GM19240 (cell line): ENCODE measurements at regions not wholly inside any gene's neighbourhood (a gene's known extent, or its start where the extent isn't known, plus 50 kb on each side); places are given as distances from the start of the nearest gene placed in this dataset.
"Not testable (repeated sequence)": the region's sequence is repeated elsewhere in the genome, so short reads cannot be mapped to it uniquely, and the experiment has no call there.

Source experiments
- DNase-seq: peaks from one replicate; pipeline ENCODE4 v3.0.0; 2011; ENCODE audit warnings: low spot score; ENCODE audit not compliant: insufficient read length

DNA sequence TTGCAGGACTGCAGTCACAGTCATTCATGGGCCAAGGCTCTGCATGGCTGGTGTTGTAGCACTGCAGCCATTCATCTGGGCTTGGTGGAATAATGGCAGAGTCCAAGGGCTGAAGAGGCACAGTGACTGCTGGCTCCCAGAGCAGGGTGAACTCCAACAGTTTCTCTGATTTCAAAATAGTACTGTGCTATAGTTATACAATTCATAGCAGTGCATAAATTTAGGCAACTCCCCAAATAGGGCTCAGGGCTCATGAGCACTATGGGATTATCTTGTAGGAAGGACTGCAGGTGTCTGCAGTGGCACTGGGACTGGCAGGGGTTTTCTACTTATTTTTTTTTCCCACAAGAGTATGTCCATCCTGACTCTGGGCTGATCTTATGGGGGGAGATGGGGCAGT is 642.5 kb upstream of the SGCD start:
- no peak for DNase-seq

DNA sequence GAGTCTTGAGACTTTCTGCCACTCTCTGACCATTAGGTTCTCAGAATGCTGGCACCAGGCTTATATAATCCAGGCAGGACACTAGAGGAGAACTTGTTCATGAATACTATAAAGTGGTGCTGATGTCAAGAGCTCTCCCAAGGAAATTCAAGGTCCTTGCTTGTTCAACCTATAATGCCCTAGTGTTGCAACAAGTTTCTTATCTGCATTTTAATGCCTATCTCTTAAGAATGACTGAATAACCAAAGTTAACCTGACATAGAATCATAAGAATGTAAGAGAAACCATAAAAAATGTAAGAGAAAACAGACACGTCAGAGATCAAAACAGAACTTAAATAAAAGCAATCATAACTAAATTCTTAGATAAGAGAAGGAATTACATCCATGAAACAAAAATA is 640.8 kb upstream of the SGCD start:
- no peak for DNase-seq

DNA sequence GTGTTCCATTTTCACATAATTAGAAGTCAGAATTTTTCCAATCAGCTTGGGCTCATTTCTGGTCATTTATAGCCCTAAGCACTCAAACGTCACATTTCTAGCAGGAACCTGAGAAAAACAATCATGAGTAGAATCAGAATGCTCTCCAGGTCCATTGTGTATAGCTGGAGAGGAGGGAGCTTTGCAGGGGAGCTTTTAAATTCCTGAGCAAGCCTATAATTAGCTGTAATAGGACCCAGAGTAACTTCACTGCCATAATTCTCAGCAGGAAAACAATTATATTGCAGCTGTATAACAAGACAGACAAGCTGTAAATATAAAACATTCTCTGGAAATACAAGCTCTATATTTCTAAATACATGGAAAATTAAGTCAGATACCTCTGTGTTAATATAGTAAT is 637.6 kb upstream of the SGCD start:
- DNase-seq, result no peak

DNA sequence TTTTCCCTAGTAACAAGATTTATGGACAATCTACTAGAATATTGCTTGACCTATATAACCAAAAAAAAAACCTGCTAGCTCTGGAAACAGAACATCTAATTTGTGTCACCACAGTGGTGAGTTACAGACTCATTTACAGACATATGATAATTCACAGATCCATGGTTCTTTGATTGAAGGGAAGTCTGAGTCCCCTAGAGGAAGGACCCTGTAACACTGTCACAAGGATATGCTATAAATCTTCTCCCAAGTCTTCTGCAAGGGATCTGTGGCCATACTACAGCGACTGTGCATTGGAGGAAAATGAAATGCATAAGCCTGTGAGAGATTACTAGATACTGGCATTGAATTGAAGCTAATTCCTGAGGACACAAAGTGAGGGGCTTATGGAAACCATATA is 630.6 kb upstream of the SGCD start:
- DNase-seq, result no peak

DNA sequence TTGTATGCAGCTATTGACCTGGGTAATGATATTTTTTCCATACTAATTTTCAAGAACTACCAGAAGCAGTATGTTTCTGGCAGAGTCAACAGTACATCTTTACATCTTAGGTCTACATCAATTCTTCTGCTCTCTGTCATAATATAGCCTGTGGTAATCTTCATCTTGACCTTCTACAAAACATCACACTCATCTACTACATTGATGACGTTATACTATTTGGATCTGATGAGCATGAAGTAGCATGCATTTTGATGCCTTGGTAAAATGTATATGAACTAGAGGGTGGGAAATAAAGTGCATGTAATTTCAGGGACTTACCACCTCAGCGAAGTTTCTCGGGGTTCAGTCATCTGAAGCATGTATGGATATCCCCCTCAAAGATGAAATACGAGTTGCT is 629.7 kb upstream of the SGCD start:
- no peak for DNase-seq

DNA sequence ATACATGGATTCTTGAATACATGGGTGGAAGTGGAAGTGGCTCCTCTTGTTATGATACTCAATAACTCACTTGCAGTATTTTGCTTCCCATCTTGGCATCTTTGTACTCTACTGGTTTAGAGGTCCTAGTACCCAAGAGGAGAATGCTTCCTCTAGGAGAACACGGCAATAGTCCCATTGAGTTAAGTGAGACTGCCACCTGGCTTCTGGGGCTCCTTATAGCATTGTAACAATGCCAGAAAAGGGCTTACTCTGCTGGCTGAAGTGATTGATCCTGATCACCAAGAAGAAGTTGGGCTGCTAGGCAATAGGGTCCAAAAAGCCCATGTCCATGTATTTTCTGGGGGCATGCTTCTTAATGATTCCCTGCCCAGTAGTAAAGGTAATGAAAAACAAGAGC is 627.6 kb upstream of the SGCD start:
- DNase-seq, result no peak

DNA sequence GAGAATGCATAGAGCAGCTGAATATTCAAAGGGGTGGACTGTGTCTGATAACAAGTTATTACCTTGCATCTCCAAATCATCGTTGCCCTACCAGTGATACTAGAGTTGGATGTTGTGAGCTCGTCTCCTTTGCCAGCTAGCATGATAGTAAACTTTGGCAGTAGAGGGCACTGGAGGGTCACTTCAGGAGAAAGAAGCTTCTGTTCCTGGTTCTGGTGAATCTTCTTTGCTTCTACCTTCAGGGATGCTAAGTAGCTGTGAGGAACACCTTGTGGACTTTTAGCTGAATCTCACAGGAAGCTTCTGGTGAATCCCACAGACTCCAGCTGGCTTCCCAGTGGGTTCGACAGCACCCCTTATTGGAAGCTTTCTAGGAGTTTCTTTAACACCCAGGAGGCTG is 626.6 kb upstream of the SGCD start:
- no peak for DNase-seq

DNA sequence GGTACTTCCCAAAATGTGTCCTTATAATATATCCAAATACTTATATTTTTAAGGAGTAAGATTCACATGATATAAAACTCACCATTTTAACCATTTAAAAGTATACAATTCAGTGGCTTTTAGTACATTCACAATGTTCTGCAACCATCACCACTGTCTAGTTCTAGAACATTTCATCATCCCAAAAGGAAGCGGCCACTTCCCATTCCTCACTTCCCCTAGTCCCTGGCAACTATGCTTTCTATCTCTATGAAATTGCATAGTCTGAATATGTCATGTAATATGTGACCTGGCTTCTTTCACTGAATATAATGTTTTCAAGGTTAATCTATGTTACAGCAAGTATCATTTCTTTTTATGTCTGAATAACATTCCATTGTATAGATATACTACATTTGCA is 615.1 kb upstream of the SGCD start:
- DNase-seq, result no peak

DNA sequence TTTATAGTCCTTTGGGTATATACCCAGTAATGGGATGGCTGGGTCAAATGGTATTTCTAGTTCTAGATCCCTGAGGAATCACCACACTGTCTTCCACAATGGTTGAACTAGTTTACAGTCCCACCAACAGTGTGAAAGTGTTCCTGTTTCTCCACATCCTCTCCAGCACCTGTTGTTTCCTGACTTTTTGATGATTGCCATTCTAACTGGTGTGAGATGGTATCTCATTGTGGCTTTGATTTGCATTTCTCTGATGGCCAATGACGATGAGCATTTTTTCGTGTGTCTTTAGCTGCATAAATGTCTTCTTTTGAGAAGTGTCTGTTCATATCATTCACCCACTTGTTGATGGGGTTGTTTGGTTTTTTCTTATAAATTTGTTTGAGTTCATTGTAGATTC is 612.5 kb upstream of the SGCD start:
- not testable (repeated sequence) for DNase-seq

DNA sequence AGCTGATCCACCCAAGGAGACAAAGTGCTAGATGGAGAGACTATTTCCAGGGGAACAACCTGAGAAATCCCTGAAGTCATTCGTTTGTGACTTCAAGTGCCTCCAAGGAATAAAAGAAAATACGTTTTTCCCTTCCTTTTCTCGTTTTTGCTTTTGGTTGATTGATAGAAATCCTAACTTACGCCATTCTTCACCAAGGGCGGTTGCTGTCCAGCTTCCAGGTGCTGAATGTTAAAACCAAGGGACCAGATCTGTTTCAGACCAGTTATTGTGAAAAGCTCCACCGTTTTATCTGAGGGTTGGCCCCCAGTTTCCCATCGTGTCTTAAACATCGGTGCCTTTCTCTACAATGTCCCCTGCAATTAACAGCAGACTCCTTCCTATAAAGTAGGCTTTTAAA is 600.7 kb upstream of the SGCD start:
- no peak for DNase-seq

DNA sequence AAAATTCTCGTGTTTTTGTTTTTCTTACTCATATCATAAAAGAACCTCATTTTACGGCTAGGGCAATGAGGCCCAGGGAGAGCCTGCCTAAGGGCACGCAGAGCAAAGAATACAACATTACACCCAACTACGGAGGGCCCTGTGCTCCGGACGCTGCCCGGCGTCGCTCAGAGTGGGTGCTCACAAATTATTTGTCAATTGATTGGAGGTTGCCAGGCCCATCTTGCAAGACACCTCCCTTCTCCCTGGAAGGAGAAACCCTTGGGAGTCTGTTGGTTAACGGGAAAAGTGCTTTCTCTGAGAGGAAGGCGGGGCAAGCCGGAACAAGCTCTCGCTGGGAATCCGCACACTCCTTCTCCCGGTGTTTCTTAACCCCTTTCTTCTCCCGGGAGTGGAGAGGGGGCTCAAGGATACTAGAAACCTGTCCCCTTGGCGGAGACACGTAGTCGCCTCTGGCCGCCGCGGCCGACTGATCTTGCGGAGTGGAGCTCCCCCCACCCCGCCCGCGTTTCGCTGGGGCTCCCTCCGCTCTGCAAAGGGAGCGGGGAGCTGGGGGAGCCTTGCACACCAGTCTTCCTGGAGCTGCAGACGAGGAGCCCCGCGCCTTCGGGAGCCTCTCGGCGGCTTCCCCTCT is 599.3 kb upstream of the SGCD start:
- DNase-seq, result no peak

DNA sequence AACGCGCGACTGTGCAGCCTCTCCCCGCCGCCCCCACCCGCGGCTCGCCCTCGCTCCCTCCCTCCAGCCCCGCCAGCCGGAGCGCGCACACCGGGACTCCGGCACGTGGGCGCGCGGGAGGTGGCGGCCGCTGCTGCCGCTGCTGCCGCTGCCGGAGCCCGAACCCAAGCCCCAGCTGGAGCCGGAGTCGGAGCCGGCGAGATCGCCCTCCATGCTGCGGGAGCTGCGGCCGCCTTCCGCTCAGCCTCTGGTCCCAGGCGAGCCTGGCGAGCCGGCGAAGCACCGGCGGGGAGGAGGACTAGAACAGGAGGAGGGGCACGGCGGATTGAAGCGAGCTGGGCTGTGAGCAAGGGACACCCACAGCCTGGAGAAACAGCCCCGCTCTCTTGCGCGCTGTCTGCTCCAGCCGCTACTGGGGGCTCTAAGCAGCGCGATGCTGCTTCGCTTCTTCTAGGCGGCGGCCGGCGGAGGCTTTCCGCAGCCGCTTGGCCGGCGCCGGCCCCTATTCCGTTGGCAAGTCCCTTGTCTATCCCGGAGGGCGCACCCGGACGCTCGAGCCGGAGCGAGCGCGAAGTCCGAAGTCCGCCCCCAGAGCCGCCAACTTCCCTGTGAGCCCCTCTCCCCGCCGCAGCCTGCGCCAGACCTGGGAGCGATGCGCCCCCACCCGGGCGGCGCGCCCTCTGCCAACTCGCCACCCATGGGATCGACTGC is 598.7 kb upstream of the SGCD start:
- no peak for DNase-seq

DNA sequence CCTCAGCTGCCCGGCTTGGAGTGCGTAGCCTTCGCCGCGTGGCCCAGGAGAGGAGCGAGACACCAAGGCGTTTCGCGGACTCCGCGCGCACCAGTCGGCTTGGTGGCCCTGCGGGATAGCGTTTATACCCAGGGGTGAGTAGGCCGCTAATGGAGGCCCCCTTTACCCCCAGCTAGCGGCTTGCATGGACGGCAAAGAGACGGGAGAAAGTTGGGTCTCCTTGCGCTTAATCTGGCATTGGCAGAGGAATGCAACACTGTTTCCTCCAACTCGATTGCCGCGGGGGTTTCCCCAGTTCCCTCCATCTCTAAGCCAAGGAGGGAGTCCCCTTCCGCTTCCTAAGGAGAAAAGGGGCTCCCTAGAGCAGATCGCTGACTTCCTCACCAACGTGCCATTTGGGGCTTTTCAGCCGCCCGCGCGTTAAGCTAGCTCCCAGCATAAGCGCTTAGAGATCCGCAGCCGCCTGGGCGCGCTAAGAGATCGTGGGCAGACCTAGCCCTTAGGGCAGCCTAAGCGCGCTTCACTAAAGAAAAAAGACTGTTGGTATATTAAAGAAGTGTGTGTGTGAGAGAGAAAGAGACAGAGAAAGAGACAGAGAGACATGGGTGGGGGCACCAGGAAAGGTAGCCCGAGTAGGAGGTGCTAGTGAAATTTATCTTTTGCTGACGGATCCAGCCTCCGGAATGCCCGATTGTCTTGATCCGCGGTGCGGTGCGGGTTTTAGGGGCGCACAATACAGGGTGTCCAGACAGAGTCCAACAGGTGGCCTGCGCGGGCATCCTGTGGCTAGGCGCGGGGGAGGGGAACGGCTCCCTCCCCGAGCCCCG is 597.9 kb upstream of the SGCD start:
- DNase-seq, result no peak

DNA sequence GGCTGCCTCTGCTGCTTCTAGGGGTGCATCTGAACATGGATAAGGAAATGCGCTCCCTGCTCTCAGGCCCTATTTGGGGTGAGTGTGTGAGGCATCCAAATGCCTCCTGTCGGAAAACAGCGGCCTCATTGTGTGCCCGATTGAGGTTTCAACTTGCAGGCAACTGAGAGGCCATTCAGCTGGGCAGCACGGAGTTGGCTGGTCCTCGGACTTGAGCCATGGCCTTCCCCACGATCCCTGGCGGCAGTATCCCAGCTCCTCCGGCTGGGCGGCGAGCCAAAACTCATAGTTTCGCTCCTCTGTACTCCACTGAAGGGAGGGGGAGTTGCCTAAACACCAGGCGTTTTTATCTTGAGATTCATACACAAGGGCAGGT is 597.3 kb upstream of the SGCD start:
- no peak for DNase-seq

DNA sequence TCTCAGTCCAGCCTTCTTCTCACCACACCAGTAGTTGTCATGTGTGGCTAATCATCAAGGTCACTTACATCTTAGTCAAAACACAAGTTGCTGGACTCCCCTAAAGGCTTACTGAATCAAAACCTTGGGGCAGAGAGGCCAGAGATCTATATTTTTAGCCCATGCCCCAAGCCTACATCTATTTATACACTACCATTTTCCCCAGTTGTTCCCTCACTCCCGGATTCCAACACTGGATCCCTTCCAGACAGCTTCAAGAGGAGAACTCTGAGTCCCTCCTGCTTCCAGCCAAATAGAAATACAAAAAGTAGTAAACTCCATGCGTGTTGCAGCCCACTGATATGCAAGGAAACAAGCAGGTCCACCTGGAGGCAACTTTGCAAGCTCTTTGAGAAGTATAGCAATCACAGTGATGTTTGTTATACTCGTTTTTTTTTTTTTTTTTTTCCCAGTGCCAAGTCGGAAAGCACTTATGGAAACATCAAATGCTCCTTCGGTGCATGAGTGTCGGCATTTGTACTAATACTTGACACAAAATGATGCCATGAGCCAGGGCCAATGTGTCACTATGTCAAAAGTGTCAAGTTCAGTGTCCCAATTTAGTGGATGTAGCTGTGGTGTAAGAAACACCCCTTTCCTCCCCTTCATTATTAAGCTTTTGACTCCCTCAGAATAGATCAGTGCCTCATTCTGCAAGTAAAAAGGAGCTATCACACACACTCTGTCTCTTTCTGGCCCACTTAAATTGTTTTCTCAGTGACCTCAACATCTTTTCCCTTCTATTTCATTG is 594.2 kb upstream of the SGCD start:
- no peak for DNase-seq

DNA sequence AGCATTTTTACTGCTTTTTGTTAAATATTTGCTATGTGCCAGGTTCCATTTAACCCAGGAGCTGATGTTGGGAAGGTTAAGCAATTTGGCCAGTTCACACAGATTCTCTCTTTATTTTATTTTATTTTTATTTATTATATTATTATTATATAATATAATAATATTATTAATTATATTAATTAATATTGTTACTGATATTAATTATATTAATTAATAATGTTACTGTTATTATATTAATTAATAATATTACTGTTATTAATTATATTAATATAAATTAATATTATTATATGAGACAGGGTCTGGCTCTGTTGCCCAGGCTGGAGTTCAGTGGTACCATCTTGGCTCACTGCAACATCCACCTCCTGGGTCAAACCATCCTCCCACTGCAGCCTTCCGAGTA is 593.0 kb upstream of the SGCD start:
- no peak for DNase-seq

DNA sequence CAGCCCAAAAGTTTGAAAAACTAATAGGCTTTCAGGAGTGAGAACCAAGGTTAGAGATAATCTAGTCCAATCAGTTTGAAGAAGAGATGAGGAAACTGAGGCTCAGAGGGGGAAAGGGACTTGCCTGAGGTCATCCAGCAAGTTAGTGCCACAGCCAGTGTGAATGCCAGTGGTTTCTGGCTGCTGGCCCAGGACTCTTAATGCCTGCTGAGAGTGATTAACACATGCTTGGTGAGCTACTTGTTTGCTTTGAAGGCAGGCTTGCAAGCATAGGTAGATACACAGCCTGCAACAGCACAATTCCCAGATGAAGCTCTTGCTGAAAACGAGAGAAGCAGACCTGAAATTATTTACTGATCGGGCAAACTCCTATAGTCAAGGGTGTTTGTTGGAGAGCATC is 591.6 kb upstream of the SGCD start:
- DNase-seq, result no peak

DNA sequence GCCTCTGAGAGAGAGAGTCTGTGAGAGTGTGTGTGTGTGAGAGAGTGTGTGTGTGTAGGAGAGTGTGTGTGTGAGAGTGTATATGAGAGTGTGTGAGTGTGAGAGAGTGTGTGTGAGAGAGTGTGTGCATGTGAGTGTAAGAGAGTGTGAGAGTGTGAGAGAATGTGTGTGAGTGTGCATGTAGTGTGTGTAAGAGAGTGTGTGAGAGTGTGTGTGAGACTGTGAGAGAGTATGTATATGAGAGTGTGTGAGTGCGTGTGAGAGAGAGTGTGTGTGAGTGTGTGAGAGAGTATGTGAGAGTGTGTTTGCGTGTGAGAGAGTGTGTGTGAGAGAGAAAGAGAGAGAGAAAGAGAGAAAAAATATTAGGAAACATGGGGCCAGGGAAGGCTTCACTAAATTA is 588.3 kb upstream of the SGCD start:
- DNase-seq, result no peak

DNA sequence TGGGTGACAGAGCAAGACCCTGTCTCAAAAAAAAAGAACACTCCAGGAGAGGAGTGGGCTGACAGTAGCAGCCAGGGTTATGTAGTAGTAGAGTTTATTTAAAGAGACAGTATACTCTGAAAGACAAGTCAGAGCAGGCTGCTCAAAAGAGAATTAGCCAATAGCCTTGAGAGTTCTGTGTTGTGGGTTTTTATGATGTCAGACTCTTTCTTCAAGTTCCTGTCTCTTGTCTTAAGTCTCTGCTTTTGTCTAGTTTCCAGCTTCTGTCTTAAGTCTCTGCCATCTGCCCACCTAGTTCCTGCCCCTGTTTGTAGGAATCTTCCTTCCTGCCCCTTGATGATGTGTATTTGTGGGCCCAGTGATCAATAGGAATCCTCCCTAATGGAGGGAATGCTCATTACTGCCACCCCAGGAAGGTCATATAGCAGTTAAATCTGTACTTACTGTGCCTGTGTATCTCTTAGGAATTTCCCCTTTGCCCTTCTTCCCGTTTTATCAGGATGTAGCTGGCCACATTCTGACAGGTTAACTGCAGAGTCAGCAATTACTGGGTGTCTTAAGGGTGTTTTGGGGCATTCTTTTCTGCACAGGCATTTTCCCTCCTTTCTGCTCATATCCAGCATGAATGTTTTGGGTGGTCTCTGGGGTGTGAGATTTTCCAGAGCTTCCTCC is 580.5 kb upstream of the SGCD start:
- DNase-seq, result no peak

DNA sequence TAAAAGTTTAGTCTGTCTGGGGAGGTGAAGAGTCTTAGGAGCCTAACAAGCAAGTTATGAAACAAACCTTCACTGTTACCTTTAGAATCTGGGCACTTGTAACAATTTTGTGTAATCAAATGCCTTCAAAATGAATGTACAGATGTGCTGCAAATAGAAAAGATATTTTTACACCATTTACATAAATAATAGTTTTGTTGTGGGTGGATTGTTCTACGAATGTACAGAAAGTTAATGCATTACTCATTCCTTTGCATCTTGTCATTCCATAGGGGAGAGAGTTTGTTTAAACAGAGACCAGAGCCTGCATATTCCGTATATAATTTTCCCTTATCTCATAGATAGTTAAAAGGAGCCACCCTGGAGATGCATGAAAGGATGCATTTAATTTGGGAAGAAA is 576.9 kb upstream of the SGCD start:
- DNase-seq, result no peak

DNA sequence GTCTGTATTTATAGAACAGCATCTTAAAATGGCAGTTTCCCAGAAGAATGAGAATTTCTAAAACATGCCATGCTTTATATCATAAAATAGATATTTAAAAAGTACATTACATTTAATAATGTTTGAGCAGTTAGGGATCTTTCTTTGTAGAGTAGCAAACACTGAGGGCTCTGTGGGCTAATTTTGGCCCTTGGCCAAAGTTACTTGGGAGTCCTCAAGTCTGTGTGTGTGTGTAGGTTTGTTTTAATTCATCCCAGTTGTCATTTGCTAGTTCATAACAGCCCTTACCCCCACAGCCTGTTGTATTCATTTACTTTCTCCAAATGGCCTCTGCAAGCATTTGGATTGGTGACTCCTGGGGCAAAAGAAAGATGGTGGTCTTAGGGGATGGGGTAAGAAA is 576.4 kb upstream of the SGCD start:
- no peak for DNase-seq
